ENCODE measurements at regions not wholly inside any gene's neighbourhood (a gene's known extent, or its start where the extent isn't known, plus 50 kb on each side); places are given as distances from the start of the nearest gene placed in this dataset.

DNA sequence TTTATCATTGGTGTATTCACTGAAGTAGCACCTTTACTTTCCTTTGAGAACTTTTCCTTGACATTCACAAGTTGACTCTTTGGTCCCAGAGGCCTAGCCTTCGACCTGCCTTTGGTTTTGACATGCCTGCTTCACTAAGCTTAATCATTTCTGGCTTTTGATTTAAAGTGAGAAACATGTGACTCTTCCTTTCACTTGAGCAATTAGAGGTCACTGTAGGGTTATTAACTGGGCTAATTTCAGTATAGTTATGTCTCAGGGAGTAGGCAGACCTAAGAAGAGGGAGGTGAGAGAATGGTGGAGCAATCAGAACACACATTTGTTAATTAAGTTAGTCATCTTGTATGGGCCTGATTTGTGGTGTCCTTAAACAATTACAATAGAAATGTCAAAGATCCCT lies 1040.7 kb upstream of the SLC39A10 start:
- Histone ChIP-seq H3K79me2 (ENCODE audit: control insufficient read depth, insufficient read depth, low read length) (no peaks in the 10 kb centered on the region), H3K4me2 (ENCODE audit: control insufficient read depth, insufficient read depth) (no peak overlapping the region), H3K36me3 (ENCODE audit: control insufficient read depth in 2 of 2, insufficient read depth in 2 of 2, low read length in 1 of 2) (no peaks in the 10 kb centered on the region), H3K9ac (ENCODE audit: control insufficient read depth, insufficient read depth, low read length) (no peak overlapping the region), H3K27ac (ENCODE audit: control insufficient read depth, insufficient read depth) (no peak overlapping the region), H3K4me1 (ENCODE audit: control insufficient read depth, insufficient read depth, low read length) (no peaks in the 10 kb centered on the region), H3K27me3 (replicated peaks in 1 of 2; ENCODE audit: control insufficient read depth in 2 of 2, insufficient read depth in 2 of 2, low read length in 1 of 2) (no peaks in the 10 kb centered on the region), H3K4me3 (no peak overlapping the region), H4K20me1 (ENCODE audit: control insufficient read depth, insufficient read depth) (no peaks in the 10 kb centered on the region), H3K9me3 (replicated peaks; ENCODE audit: control insufficient read depth, insufficient read depth, low read length) (no peaks in the 10 kb centered on the region), H2AFZ (ENCODE audit: control insufficient read depth, low read depth, low read length) (no peak overlapping the region)
- BruUV-seq (replicated peaks), result no TSS peak
- POLR2A ChIA-PET, result interaction anchor here (1.2 kb wide), 1 partner anchor 49 kb away, joined by 4 read pairs; no protein-coding TSS in a partner anchor
- ATAC-seq, result peak; percentile 91
- DNase-seq (ENCODE audit: low read depth, low spot score), result peak; percentile 15
- FAIRE-seq, result peak; percentile 68
- in situ Hi-C loops (cut with MboI), result no loop called here
- SMC1A ChIA-PET (ENCODE audit: uncharacterized antibody, unreplicated experiment), result interaction anchor here (1.0 to 2.4 kb wide), 3 partner anchors 10 to 48 kb away, joined by 4 to 8 read pairs (median 5); no protein-coding TSS in a partner anchor
- intact Hi-C loops (cut with micrococcal nuclease; ENCODE audit: unreplicated experiment), result loop anchor here (1.0 kb wide), 1 partner anchor 49 kb away; no protein-coding TSS in a partner anchor
- RAD21 ChIA-PET (ENCODE audit: unreplicated experiment), result interaction anchor here (0.6 to 1.6 kb wide), 2 partner anchors 48 to 49 kb away, joined by 3 read pairs; no protein-coding TSS in a partner anchor
- WGBS (ENCODE audit: insufficient coverage, insufficient replicate concordance, low lambda C conversion rate, missing lambda C conversion rate), result 5% methylated on average over 1 of the region's 1 CpG
- CTCF ChIA-PET, result no interaction called here
- peak; percentile 87 for TF ChIP-seq NR2F1 (conservative IDR thresholded peaks at IDR 0.05)
- 0 out of 2 replicates have a peak, but pooled peaks have one; percentile 17 for TF ChIP-seq FOXM1 (IDR thresholded peaks at IDR 0.05; ENCODE audit: low read depth, low read length)
- TF ChIP-seq RUNX3 (IDR thresholded peaks at IDR 0.05; ENCODE audit: low read length), result peak; percentile 45; the same call in 1 of the 2 replicates
- no peak for TF ChIP-seq NRF1 (conservative IDR thresholded peaks at IDR 0.05; ENCODE audit: low read depth, low read length)
- peak; percentile 52; the same call in 1 of the 2 replicates for TF ChIP-seq IRF4 (IDR thresholded peaks at IDR 0.05; ENCODE audit: low read depth, low read length)
- peak; percentile 31; the same call in 1 of the 2 replicates for TF ChIP-seq CREM (IDR thresholded peaks at IDR 0.05; ENCODE audit: low read depth)
- TF ChIP-seq ZNF24 (IDR thresholded peaks at IDR 0.05), result 0 out of 2 replicates have a peak, but pooled peaks have one; percentile 28
- peak; percentile 68 to 69 for TF ChIP-seq BHLHE40 (IDR thresholded peaks at IDR 0.05; ENCODE audit: borderline replicate concordance in 1 of 2, low read depth in 2 of 2, low read length in 1 of 2)
- no peak for TF ChIP-seq PML (IDR thresholded peaks at IDR 0.05; ENCODE audit: low read length)
- peak; percentile 44; the same call in 1 of the 2 replicates for TF ChIP-seq ATF2 (IDR thresholded peaks at IDR 0.05; ENCODE audit: low read length)
- peak; percentile 49; the same call in 1 of the 2 replicates for TF ChIP-seq DPF2 (IDR thresholded peaks at IDR 0.05)
- TF ChIP-seq CHD4 (IDR thresholded peaks at IDR 0.05), result no peak
- peak; percentile 64; the same call in 1 of the 2 replicates for TF ChIP-seq ZNF217 (IDR thresholded peaks at IDR 0.05)
- TF ChIP-seq, protein P1, sequence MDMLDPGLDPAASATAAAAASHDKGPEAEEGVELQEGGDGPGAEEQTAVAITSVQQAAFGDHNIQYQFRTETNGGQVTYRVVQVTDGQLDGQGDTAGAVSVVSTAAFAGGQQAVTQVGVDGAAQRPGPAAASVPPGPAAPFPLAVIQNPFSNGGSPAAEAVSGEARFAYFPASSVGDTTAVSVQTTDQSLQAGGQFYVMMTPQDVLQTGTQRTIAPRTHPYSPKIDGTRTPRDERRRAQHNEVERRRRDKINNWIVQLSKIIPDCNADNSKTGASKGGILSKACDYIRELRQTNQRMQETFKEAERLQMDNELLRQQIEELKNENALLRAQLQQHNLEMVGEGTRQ (IDR thresholded peaks at IDR 0.05; ENCODE audit: borderline replicate concordance, low read depth, low read length), result no peak
- TF ChIP-seq BCL11A (IDR thresholded peaks at IDR 0.05; ENCODE audit: low read depth, low read length), result peak; percentile 44; the same call in 1 of the 2 replicates
- 0 out of 2 replicates have a peak, but pooled peaks have one; percentile 31 for TF ChIP-seq CBX5 (IDR thresholded peaks at IDR 0.05; ENCODE audit: low read depth)
- TF ChIP-seq PAX5 (IDR thresholded peaks at IDR 0.05; ENCODE audit: borderline replicate concordance, low read depth, low read length), result no peak
- TF ChIP-seq ZNF384 (IDR thresholded peaks at IDR 0.05; ENCODE audit: borderline replicate concordance, low read depth, low read length), result no peak
- TF ChIP-seq JUND (IDR thresholded peaks at IDR 0.05; ENCODE audit: low read depth, low read length), result 0 out of 2 replicates have a peak, but pooled peaks have one; percentile 38
- TF ChIP-seq ETV6 (conservative IDR thresholded peaks at IDR 0.05 in 1 of 2, IDR thresholded peaks at IDR 0.05 in 1 of 2; ENCODE audit: borderline replicate concordance in 1 of 2, low read depth in 1 of 2), result no peak
- no peak for TF ChIP-seq ELK1 (IDR thresholded peaks at IDR 0.05; ENCODE audit: low read depth, low read length)
- TF ChIP-seq ATF7 (IDR thresholded peaks at IDR 0.05; ENCODE audit: low read depth), result peak; percentile 33; the same call in 1 of the 2 replicates
- 0 out of 2 replicates have a peak, but pooled peaks have one; percentile 20 for TF ChIP-seq EED (IDR thresholded peaks at IDR 0.05; ENCODE audit: low read depth)
- peak; percentile 40; the same call in 1 of the 2 replicates for TF ChIP-seq RAD51 (IDR thresholded peaks at IDR 0.05)

Data from GM12878 (cell line).